BLaER1 treated with 17β-estradiol and CSF1 and Interleukin-3, amounts not matched to agents 10 nM and 100 nM (cell line): ENCODE measurements at regions not wholly inside any gene's neighbourhood (a gene's known extent, or its start where the extent isn't known, plus 50 kb on each side); places are given as distances from the start of the nearest gene placed in this dataset.
A peak's percentile ranks its signal among the peaks of the same experiment; 100 is the strongest.

Experiments
- H3K27ac ChIP-seq, 11 experiments: shearing (Covaris generic); formaldehyde crosslinking; 2 replicates each; pipeline ENCODE4 v1.8.1; 2022
- H3K27me3 ChIP-seq, 11 experiments: shearing (Covaris generic); formaldehyde crosslinking; 2 replicates each; pipeline ENCODE4 v1.8.1; 2022
- H3K36me3 ChIP-seq, 11 experiments: shearing (Covaris generic); formaldehyde crosslinking; 2 replicates each; pipeline ENCODE4 v1.8.1; 2022
- H3K4me1 ChIP-seq, 10 experiments: shearing (Covaris generic); formaldehyde crosslinking; 2 replicates each; pipeline ENCODE4 v1.8.1; 2022
- H3K4me2 ChIP-seq, 11 experiments: shearing (Covaris generic); formaldehyde crosslinking; 2 replicates each; pipeline ENCODE4 v1.8.1; 2022
- H3K4me3 ChIP-seq, 10 experiments: shearing (Covaris generic); formaldehyde crosslinking; 2 replicates each; pipeline ENCODE4 v1.8.1; 2022
- H3K9ac ChIP-seq, 11 experiments: shearing (Covaris generic); formaldehyde crosslinking; 2 replicates each; pipeline ENCODE4 v1.8.1; 2022
- H3K9me3 ChIP-seq, 11 experiments: shearing (Covaris generic); formaldehyde crosslinking; replicated peaks in 1 of 11; 2 replicates each; pipeline ENCODE4 v1.8.1; 2022
- H4K20me1 ChIP-seq, 11 experiments: shearing (Covaris generic); formaldehyde crosslinking; 2 replicates each; pipeline ENCODE4 v1.8.1; 2022
- Cebpa-rat ChIP-seq, 11 experiments: shearing (Covaris generic); IDR thresholded peaks; 2 replicates each; pipeline ENCODE4 v1.8.1; 2022

DNA sequence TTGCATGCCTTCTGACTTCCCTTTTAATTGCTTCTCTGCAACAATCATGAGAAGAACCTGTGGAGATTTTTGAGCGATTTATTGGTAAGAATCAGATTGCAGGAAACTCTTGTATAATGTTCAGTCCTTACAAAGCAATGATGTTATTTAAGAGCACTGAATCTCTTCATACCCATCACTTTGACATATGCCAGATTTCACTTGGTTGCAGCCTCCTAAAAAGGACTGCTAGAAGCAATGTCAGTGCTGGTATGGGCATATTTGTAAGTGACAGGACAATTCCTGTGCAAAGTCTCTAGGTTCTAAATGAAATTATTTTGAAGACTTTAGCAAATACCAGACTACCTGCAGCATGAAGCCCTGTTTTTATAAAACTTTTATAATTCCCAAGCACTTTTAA is 2272.7 kb upstream of the WWC1 start:
- Histone ChIP-seq H3K36me3 (no peaks in the 10 kb centered on the region), H3K9me3 (no peaks in the 10 kb centered on the region)
- no peak for TF ChIP-seq Cebpa-rat (IDR thresholded peaks at IDR 0.05)

DNA sequence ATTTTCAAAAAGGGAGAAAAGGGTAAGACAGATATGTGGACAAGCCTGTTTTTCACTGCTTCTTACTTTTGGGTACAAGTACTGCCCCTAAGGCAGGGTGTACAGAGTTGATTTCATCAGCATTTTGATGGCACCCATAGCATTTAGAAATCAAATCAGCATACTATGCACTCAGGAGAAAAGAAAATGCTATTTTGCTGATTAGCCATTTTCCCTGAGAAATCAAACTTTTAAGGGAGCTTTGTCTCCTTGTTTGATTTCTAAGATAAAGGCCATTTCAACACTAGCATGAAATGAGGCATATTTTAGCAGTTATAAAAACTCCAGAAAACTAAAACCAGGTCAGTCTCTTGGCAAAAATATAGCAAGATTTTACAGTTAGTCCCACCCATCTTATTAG is 2269.4 kb upstream of the WWC1 start:
- H3K4me3 ChIP-seq, result no peak overlapping the region
- no peak for TF ChIP-seq Cebpa-rat (IDR thresholded peaks at IDR 0.05)
- no peaks in the 10 kb centered on the region for H3K4me1 ChIP-seq
- H4K20me1 ChIP-seq, result no peaks in the 10 kb centered on the region
- H3K9me3 ChIP-seq, result no peaks in the 10 kb centered on the region
- no peak overlapping the region for H3K9ac ChIP-seq
- H3K4me2 ChIP-seq, result no peak overlapping the region
- H3K27me3 ChIP-seq, result no peaks in the 10 kb centered on the region
- H3K27ac ChIP-seq, result no peak overlapping the region
- no peaks in the 10 kb centered on the region for H3K36me3 ChIP-seq

More for the DNA sequence above, 2272.7 kb upstream of the WWC1 start:
- Histone ChIP-seq H3K27me3 (no peaks in the 10 kb centered on the region), H3K4me3 (no peak overlapping the region), H3K27ac (no peak overlapping the region), H3K9ac (no peak overlapping the region), H3K4me2 (no peak overlapping the region), H3K4me1 (peaks cover 0 to 8% (median 2%) of the 10 kb centered on the region in 10 experiments; a peak in 5 of 20 replicates), H4K20me1 (no peaks in the 10 kb centered on the region)

DNA sequence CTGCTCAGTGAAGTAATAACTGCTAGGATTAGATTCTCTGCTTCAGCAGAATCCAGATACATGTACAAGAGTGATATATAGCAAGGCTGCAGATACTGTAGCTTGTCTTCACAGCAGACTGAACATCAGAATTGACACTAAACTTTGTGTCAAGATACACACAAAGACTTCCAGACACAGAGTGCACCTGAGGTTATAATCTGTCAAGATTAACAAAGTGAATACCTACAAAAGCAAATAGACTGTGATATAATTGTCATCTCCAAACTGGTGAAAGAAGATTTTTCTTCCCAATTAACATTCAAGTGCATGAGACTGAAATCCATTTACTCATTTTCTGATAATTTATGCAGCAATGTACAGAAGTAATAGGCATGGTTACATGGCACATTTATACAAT is 2266.5 kb upstream of the WWC1 start:
- H4K20me1 ChIP-seq, result no peaks in the 10 kb centered on the region
- H3K9ac ChIP-seq, result no peak overlapping the region
- no peak overlapping the region for H3K4me2 ChIP-seq
- no peaks in the 10 kb centered on the region for H3K9me3 ChIP-seq
- H3K27ac ChIP-seq, result no peak overlapping the region
- no peaks in the 10 kb centered on the region for H3K27me3 ChIP-seq
- H3K4me1 ChIP-seq, result no peaks in the 10 kb centered on the region
- no peak overlapping the region for H3K4me3 ChIP-seq
- no peak for TF ChIP-seq Cebpa-rat (IDR thresholded peaks at IDR 0.05)
- H3K36me3 ChIP-seq, result no peaks in the 10 kb centered on the region

DNA sequence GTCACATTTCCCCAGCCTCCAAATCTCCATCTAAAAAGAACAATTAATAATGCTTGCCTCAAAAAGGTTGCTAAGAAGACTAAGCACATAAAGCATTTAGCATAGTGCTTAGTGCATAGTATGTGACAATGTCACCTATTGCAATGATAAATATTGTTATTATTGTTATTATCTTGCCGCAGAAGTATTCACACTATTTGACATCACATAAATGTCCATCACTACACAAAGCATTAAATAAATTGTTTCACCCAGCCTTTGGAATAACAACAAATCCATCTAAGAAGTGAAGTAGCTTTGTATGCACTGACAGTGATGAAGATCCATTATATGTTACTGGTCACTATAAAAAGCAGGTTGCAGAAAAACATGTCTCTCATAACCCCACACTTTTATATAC is 2263.9 kb upstream of the WWC1 start:
- Histone ChIP-seq H3K27ac (no peak overlapping the region), H3K9ac (no peak overlapping the region), H3K4me2 (no peak overlapping the region), H3K4me1 (no peaks in the 10 kb centered on the region), H3K4me3 (no peak overlapping the region), H3K27me3 (no peaks in the 10 kb centered on the region), H3K36me3 (no peaks in the 10 kb centered on the region), H4K20me1 (no peaks in the 10 kb centered on the region), H3K9me3 (no peaks in the 10 kb centered on the region)
- no peak for TF ChIP-seq Cebpa-rat (IDR thresholded peaks at IDR 0.05)

DNA sequence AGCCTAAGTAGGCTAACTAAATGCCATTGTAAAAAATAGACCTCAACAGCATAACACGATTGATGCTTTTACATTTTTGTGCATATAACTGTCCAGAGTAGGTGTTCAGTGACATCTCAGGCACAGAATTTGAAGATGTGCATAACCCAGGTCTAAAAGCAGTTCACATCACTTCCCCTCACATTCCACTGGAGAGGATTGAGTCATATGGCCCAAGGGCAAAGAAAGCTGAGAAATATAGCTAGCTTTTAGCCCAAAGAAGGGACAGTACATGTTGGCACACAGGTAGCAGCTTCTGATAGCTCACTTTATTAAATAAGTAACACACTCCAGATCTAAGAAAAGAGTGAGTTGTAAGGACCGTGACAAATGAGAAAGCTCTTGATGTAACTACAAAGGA is 2259.5 kb upstream of the WWC1 start:
- Histone ChIP-seq H3K27ac (no peak overlapping the region), H3K4me2 (no peak overlapping the region), H3K27me3 (no peaks in the 10 kb centered on the region), H3K36me3 (no peaks in the 10 kb centered on the region), H3K4me3 (no peak overlapping the region), H3K4me1 (no peaks in the 10 kb centered on the region), H3K9ac (no peak overlapping the region), H3K9me3 (no peaks in the 10 kb centered on the region), H4K20me1 (no peaks in the 10 kb centered on the region)
- no peak for TF ChIP-seq Cebpa-rat (IDR thresholded peaks at IDR 0.05)

DNA sequence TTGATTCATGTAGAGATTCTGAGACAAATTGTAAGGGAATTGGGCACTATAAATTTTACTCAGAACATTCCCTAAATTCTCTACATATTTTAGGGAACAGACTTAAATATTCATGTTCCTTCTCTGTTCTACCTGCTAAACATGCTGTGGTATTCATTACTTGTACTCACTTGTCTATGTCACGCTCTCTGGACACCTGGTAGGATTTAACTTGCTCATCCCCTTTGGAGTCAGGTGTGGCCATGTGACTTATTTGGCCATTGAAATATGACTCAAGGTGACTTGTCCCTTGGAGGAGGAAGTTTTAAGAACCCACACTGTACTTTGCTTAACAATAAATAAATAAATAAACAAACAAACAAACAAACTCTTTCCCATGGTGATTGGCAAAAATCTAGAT is 2258.8 kb upstream of the WWC1 start:
- H4K20me1 ChIP-seq, result no peaks in the 10 kb centered on the region
- no peak overlapping the region for H3K9ac ChIP-seq
- H3K4me3 ChIP-seq, result no peak overlapping the region
- no peaks in the 10 kb centered on the region for H3K27me3 ChIP-seq
- TF ChIP-seq Cebpa-rat (IDR thresholded peaks at IDR 0.05), result no peak
- H3K4me2 ChIP-seq, result no peak overlapping the region
- H3K9me3 ChIP-seq, result peaks cover 0 to 4% (median 1%) of the 10 kb centered on the region in 11 experiments; a peak in 6 of 22 replicates
- H3K4me1 ChIP-seq, result no peaks in the 10 kb centered on the region
- no peak overlapping the region for H3K27ac ChIP-seq
- H3K36me3 ChIP-seq, result no peaks in the 10 kb centered on the region

DNA sequence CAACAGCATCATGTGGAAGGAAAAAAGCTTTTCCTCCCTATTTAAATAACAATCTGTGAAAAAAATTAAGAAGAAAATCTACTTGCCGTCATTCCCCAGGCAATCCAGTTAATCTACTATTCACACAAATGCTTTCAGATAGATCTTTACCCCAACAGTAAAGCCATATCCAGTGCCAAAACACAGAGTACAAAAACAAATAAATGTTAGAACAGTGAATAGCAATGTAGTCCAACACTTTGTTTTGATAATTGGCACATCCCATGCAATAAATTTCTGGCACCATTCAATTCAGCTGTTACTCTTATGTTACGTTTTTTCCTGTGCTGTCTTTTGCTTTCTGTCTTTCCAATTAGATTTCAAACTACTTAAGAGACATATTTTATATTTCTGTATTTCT is 2245.5 kb upstream of the WWC1 start:
- H3K9ac ChIP-seq, result no peak overlapping the region
- TF ChIP-seq Cebpa-rat (IDR thresholded peaks at IDR 0.05), result no peak
- no peaks in the 10 kb centered on the region for H4K20me1 ChIP-seq
- H3K27me3 ChIP-seq, result no peaks in the 10 kb centered on the region
- peaks cover 2 to 33% (median 14%) of the 10 kb centered on the region in 11 experiments; a peak in 17 of 22 replicates for H3K9me3 ChIP-seq
- no peak overlapping the region for H3K4me2 ChIP-seq
- no peaks in the 10 kb centered on the region for H3K4me1 ChIP-seq
- no peak overlapping the region for H3K4me3 ChIP-seq
- no peak overlapping the region for H3K27ac ChIP-seq
- H3K36me3 ChIP-seq, result no peaks in the 10 kb centered on the region

DNA sequence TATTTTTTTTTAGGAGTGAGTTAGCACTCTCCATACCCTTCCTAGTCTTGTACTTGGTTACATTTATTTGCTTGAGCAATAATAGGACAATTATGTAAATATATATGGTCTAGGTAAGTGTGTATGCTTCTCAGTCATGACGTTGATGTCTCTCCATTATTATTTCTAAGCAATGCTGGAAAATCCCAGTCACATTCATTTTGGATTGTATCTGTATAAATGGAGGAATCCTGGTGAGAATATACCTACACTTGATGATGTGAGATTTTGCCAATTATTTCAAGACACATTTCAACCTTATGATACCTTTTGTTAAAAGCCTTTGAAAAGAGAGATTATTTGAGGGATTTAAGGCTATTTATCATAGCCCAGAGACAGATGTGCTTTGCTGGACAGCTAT is 2244.5 kb upstream of the WWC1 start:
- Histone ChIP-seq H3K36me3 (no peaks in the 10 kb centered on the region), H4K20me1 (no peaks in the 10 kb centered on the region), H3K27ac (no peak overlapping the region), H3K4me1 (no peaks in the 10 kb centered on the region), H3K4me3 (no peak overlapping the region), H3K4me2 (no peak overlapping the region), H3K9me3 (peaks cover 3 to 39% (median 17%) of the 10 kb centered on the region in 11 experiments; a peak in 17 of 22 replicates), H3K9ac (no peak overlapping the region), H3K27me3 (no peaks in the 10 kb centered on the region)
- TF ChIP-seq Cebpa-rat (IDR thresholded peaks at IDR 0.05), result no peak

DNA sequence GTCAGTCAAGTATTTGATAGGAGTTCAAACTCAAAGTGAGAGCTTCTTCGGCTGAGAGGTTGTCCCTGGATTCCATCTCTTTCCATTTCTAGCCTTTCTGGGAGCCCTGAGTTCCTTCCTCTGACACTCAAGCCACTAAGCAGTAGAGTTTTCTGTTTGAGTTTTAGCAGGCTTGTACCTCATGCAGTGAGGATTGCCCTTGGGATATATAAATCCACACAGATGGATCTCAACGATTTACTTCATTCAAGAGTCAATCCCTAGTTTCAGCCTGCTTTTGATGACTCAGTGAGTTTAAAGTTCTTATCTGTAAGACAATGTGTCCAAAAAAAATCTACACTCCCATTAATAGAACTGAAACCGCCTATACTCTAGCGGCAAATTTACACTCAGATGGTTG is 2240.9 kb upstream of the WWC1 start:
- Histone ChIP-seq H3K4me2 (no peak overlapping the region), H3K9me3 (peaks cover 0 to 56% (median 29%) of the 10 kb centered on the region in 11 experiments; a peak in 18 of 22 replicates), H3K27me3 (no peaks in the 10 kb centered on the region), H4K20me1 (no peaks in the 10 kb centered on the region), H3K4me3 (no peak overlapping the region), H3K36me3 (no peaks in the 10 kb centered on the region), H3K27ac (no peak overlapping the region), H3K4me1 (peaks cover 0 to 20% (median 7%) of the 10 kb centered on the region in 10 experiments; a peak in 15 of 20 replicates), H3K9ac (no peak overlapping the region)
- TF ChIP-seq Cebpa-rat (IDR thresholded peaks at IDR 0.05), result no peak

DNA sequence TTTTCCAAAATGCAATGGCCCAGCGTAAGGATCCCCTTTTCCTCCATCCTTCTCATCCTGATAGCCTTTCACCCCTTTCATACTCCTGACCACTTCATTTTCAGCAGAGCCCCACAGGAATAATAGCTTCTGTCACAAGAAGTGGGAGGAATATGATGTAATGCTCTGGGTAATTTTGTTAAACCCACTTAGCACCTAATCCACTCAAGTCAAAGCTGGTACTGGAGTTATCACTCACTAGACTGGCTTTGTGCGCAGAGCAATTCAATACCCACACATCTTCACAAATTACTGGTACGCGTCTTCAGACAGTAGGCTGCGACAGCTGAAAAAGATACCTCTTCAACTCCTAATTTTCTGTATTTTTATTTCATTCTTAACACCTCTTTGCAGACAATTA is 2232.8 kb upstream of the WWC1 start:
- H3K27ac ChIP-seq, result no peak overlapping the region
- no peak overlapping the region for H3K4me3 ChIP-seq
- no peaks in the 10 kb centered on the region for H3K36me3 ChIP-seq
- H3K27me3 ChIP-seq, result no peaks in the 10 kb centered on the region
- H3K9ac ChIP-seq, result no peak overlapping the region
- H4K20me1 ChIP-seq, result no peaks in the 10 kb centered on the region
- H3K9me3 ChIP-seq, result peaks cover 0 to 31% (median 13%) of the 10 kb centered on the region in 11 experiments; a peak in 13 of 22 replicates
- peaks cover 18 to 73% (median 42%) of the 10 kb centered on the region in 10 experiments; a peak in 19 of 20 replicates for H3K4me1 ChIP-seq
- peak overlapping the region in 3 of 11 experiments; percentile 3 to 5 (median 4); a peak in 1 of 22 replicates for H3K4me2 ChIP-seq
- no peak for TF ChIP-seq Cebpa-rat (IDR thresholded peaks at IDR 0.05)
